ENCODE measurements at regions not wholly inside any gene's neighbourhood (a gene's known extent, or its start where the extent isn't known, plus 50 kb on each side); places are given as distances from the start of the nearest gene placed in this dataset.

- Mint-ChIP-seq H3K27me3 (peaks cover 10% of the 10 kb centered on the region), H3K36me3 (no peaks in the 10 kb centered on the region), H3K4me1 (peaks cover 10% of the 10 kb centered on the region), H3K9me3 (no peaks in the 10 kb centered on the region), H3K4me3 (no peak overlapping the region), H3K27ac (no peak overlapping the region)
- DNase-seq, result peak; percentile 10
Measured at GRCh38 chr6:105920071-105920470, 166.1 kb upstream of the PRDM1 start.

- DNase-seq, result no peak
- H3K27me3 Mint-ChIP-seq, result peaks cover 20% of the 10 kb centered on the region
- H3K4me3 Mint-ChIP-seq, result no peak overlapping the region
- no peaks in the 10 kb centered on the region for H3K36me3 Mint-ChIP-seq
- no peaks in the 10 kb centered on the region for H3K9me3 Mint-ChIP-seq
- no peak overlapping the region for H3K27ac Mint-ChIP-seq
- peaks cover 10% of the 10 kb centered on the region for H3K4me1 Mint-ChIP-seq
Measured at GRCh38 chr6:105917038-105917695, 169.0 kb upstream of the PRDM1 start.

GRCh38 chr6:105911106-105911629 is 175.0 kb upstream of the PRDM1 start:
- Mint-ChIP-seq H3K9me3 (no peaks in the 10 kb centered on the region), H3K4me1 (no peaks in the 10 kb centered on the region), H3K36me3 (no peaks in the 10 kb centered on the region), H3K27me3 (peaks cover 14% of the 10 kb centered on the region), H3K27ac (no peak overlapping the region), H3K4me3 (no peak overlapping the region)
- DNase-seq, result no peak

- Mint-ChIP-seq H3K4me3 (no peak overlapping the region), H3K27me3 (peaks cover 18% of the 10 kb centered on the region), H3K4me1 (no peaks in the 10 kb centered on the region), H3K27ac (no peak overlapping the region), H3K9me3 (no peaks in the 10 kb centered on the region), H3K36me3 (no peaks in the 10 kb centered on the region)
- DNase-seq, result no peak
Measured at GRCh38 chr6:105909106-105909505, 177.0 kb upstream of the PRDM1 start.

GRCh38 chr6:105907991-105908390 is 178.1 kb upstream of the PRDM1 start:
- DNase-seq, result no peak
- H3K27me3 Mint-ChIP-seq, result peaks cover 10% of the 10 kb centered on the region

GRCh38 chr6:105907301-105907700 is 178.8 kb upstream of the PRDM1 start:
- Mint-ChIP-seq H3K36me3 (no peaks in the 10 kb centered on the region), H3K4me1 (no peaks in the 10 kb centered on the region), H3K27me3 (peaks cover 10% of the 10 kb centered on the region), H3K27ac (no peak overlapping the region), H3K4me3 (no peak overlapping the region), H3K9me3 (no peaks in the 10 kb centered on the region)
- no peak for DNase-seq

More at GRCh38 chr6:105907991-105908390, 178.1 kb upstream of the PRDM1 start:
- Mint-ChIP-seq H3K36me3 (no peaks in the 10 kb centered on the region), H3K4me1 (no peaks in the 10 kb centered on the region), H3K27ac (no peak overlapping the region), H3K9me3 (no peaks in the 10 kb centered on the region), H3K4me3 (no peak overlapping the region)

- H3K4me3 Mint-ChIP-seq, result no peak overlapping the region
- H3K27ac Mint-ChIP-seq, result no peak overlapping the region
- H3K4me1 Mint-ChIP-seq, result peaks cover 12% of the 10 kb centered on the region
- peaks cover 3% of the 10 kb centered on the region for H3K9me3 Mint-ChIP-seq
- H3K36me3 Mint-ChIP-seq, result no peaks in the 10 kb centered on the region
- peaks cover 12% of the 10 kb centered on the region for H3K27me3 Mint-ChIP-seq
- DNase-seq, result no peak
Measured at GRCh38 chr6:105902401-105903031, 183.6 kb upstream of the PRDM1 start.

GRCh38 chr6:105901583-105901982 is 184.6 kb upstream of the PRDM1 start:
- Mint-ChIP-seq H3K27me3 (peaks cover 12% of the 10 kb centered on the region), H3K36me3 (no peaks in the 10 kb centered on the region), H3K4me3 (no peak overlapping the region), H3K27ac (no peak overlapping the region), H3K9me3 (peaks cover 3% of the 10 kb centered on the region), H3K4me1 (peaks cover 12% of the 10 kb centered on the region)
- no peak for DNase-seq

- peak; percentile 6 for DNase-seq
- peaks cover 12% of the 10 kb centered on the region for H3K4me1 Mint-ChIP-seq
- H3K9me3 Mint-ChIP-seq, result peaks cover 3% of the 10 kb centered on the region
- H3K27ac Mint-ChIP-seq, result peak overlapping the region; percentile 84
- H3K27me3 Mint-ChIP-seq, result peaks cover 5% of the 10 kb centered on the region
- peak overlapping the region; percentile 42 for H3K4me3 Mint-ChIP-seq
- H3K36me3 Mint-ChIP-seq, result no peaks in the 10 kb centered on the region
Measured at GRCh38 chr6:105900125-105900937, 185.8 kb upstream of the PRDM1 start.

- no peaks in the 10 kb centered on the region for H3K36me3 Mint-ChIP-seq
- H3K27ac Mint-ChIP-seq, result no peak overlapping the region
- peaks cover 20% of the 10 kb centered on the region for H3K27me3 Mint-ChIP-seq
- H3K9me3 Mint-ChIP-seq, result peaks cover 3% of the 10 kb centered on the region
- no peak overlapping the region for H3K4me3 Mint-ChIP-seq
- no peak for DNase-seq
- peaks cover 12% of the 10 kb centered on the region for H3K4me1 Mint-ChIP-seq
Measured at GRCh38 chr6:105898286-105898685, 187.8 kb upstream of the PRDM1 start.

- Mint-ChIP-seq H3K4me3 (no peak overlapping the region), H3K4me1 (peaks cover 18% of the 10 kb centered on the region), H3K27ac (no peak overlapping the region), H3K9me3 (peaks cover 3% of the 10 kb centered on the region), H3K27me3 (peaks cover 20% of the 10 kb centered on the region), H3K36me3 (no peaks in the 10 kb centered on the region)
- no peak for DNase-seq
Measured at GRCh38 chr6:105897131-105897530, 189.0 kb upstream of the PRDM1 start.

- no peak overlapping the region for H3K27ac Mint-ChIP-seq
- H3K4me1 Mint-ChIP-seq, result peaks cover 18% of the 10 kb centered on the region
- no peak for DNase-seq
- H3K27me3 Mint-ChIP-seq, result peaks cover 20% of the 10 kb centered on the region
- no peak overlapping the region for H3K4me3 Mint-ChIP-seq
- H3K9me3 Mint-ChIP-seq, result peaks cover 3% of the 10 kb centered on the region
- no peaks in the 10 kb centered on the region for H3K36me3 Mint-ChIP-seq
Measured at GRCh38 chr6:105896821-105897095, 189.4 kb upstream of the PRDM1 start.

GRCh38 chr6:105896052-105896820 is 189.9 kb upstream of the PRDM1 start:
- Mint-ChIP-seq H3K27me3 (peaks cover 20% of the 10 kb centered on the region), H3K4me3 (no peak overlapping the region)

GRCh38 chr6:105894556-105894955 is 191.6 kb upstream of the PRDM1 start:
- no peaks in the 10 kb centered on the region for H3K36me3 Mint-ChIP-seq
- H3K4me3 Mint-ChIP-seq, result no peak overlapping the region
- peaks cover 7% of the 10 kb centered on the region for H3K4me1 Mint-ChIP-seq
- DNase-seq, result no peak
- H3K9me3 Mint-ChIP-seq, result no peaks in the 10 kb centered on the region
- no peak overlapping the region for H3K27ac Mint-ChIP-seq
- H3K27me3 Mint-ChIP-seq, result peaks cover 17% of the 10 kb centered on the region

More at GRCh38 chr6:105896052-105896820, 189.9 kb upstream of the PRDM1 start:
- no peaks in the 10 kb centered on the region for H3K36me3 Mint-ChIP-seq
- peaks cover 18% of the 10 kb centered on the region for H3K4me1 Mint-ChIP-seq
- no peak overlapping the region for H3K27ac Mint-ChIP-seq
- DNase-seq, result no peak
- peaks cover 3% of the 10 kb centered on the region for H3K9me3 Mint-ChIP-seq

GRCh38 chr6:105893741-105894140 is 192.4 kb upstream of the PRDM1 start:
- H3K4me3 Mint-ChIP-seq, result no peak overlapping the region
- no peaks in the 10 kb centered on the region for H3K36me3 Mint-ChIP-seq
- no peak overlapping the region for H3K27ac Mint-ChIP-seq
- no peaks in the 10 kb centered on the region for H3K9me3 Mint-ChIP-seq
- DNase-seq, result no peak
- peaks cover 6% of the 10 kb centered on the region for H3K4me1 Mint-ChIP-seq
- peaks cover 18% of the 10 kb centered on the region for H3K27me3 Mint-ChIP-seq

Data from activated naive CD8-positive, alpha-beta T cell treated with anti-CD3 and anti-CD28 coated beads for 36 hours (primary cell).